Endothelial cell of umbilical vein (primary cell): ENCODE measurements at regions not wholly inside any gene's neighbourhood (a gene's known extent, or its start where the extent isn't known, plus 50 kb on each side); places are given as distances from the start of the nearest gene placed in this dataset.

Experiments
- BruUV-seq: library from RNA; stranded (reverse); fragments of 400-500 nt; replicated peaks from 2 replicates; lab custom pipeline; 2021; lab: Mats Ljungman, UMichigan
- CTCF ChIA-PET: fragments of 300-600, 350-600 bp; sonication (Branson Sonifier 250); formaldehyde crosslinking; loops from one replicate; lab custom pipeline; 2021; ENCODE audit warnings: antibody characterized with exemption, inconsistent platforms; lab: Charles Lee
- POLR2A ChIA-PET: fragments of 300-600, 350-600 bp; sonication (Branson Sonifier 250); formaldehyde crosslinking; loops from one replicate; lab custom pipeline; 2021; ENCODE audit warnings: antibody characterized with exemption, inconsistent platforms; lab: Charles Lee
- DNase-seq: peaks from one replicate; pipeline ENCODE4 v3.0.0-alpha.2; 2011; ENCODE audit warnings: low read depth, low spot score
- FAIRE-seq: peaks from 2 replicates; lab custom pipeline; 2011; peaks lifted over from hg19 to GRCh38; lab: Jason Lieb, UNC
- H2AFZ ChIP-seq: 2 replicates; pipeline ENCODE4 v1.6.0; 2012; ENCODE audit warnings: low read depth, low read length, control low read depth, inconsistent platforms
- H3K27ac ChIP-seq: 2 replicates; pipeline ENCODE4 v1.5.1; 2011; ENCODE audit warnings: low read depth, mild to moderate bottlenecking, control low read depth, low read length, moderate library complexity; ENCODE audit not compliant: insufficient read depth
- H3K27me3 ChIP-seq, 2 experiments: 2 replicates each; pipeline versions ENCODE4 v1.6.0 to v1.6.1; 2011; ENCODE audit warnings: low read length in 2 of 2, mixed read lengths in 1 of 2; ENCODE audit not compliant: control insufficient read depth in 2 of 2, insufficient read depth in 2 of 2
- H3K36me3 ChIP-seq, 2 experiments: 2 replicates in 1 of 2; 3 replicates in 1 of 2; pipeline ENCODE4 v1.5.1; 2011; ENCODE audit warnings: low read length in 2 of 2, mild to moderate bottlenecking in 1 of 2, moderate library complexity in 1 of 2; ENCODE audit not compliant: control insufficient read depth in 2 of 2, insufficient read depth in 2 of 2; ENCODE audit errors: extremely low read depth in 1 of 2
- H3K4me1 ChIP-seq: 3 replicates; pipeline ENCODE4 v1.5.1; 2011; ENCODE audit warnings: mild to moderate bottlenecking, low read length; ENCODE audit not compliant: control insufficient read depth, insufficient read depth; ENCODE audit errors: extremely low read depth
- H3K4me2 ChIP-seq: 2 replicates; pipeline ENCODE4 v1.6.1; 2011; ENCODE audit warnings: low read length, control low read depth, mixed read lengths; ENCODE audit not compliant: insufficient read depth
- H3K4me3 ChIP-seq, 3 experiments: fragments of 200-600 bp in 1 of 3; sonication (generic), shearing (Covaris generic) in 1 of 3; replicated peaks in 1 of 3; 2 replicates each; pipeline ENCODE4 v1.5.1; 2011 to 2016; ENCODE audit warnings: control low read depth in 3 of 3, low read length in 3 of 3, mild to moderate bottlenecking in 2 of 3, inconsistent platforms in 1 of 3, low read depth in 1 of 3, moderate library complexity in 1 of 3; ENCODE audit not compliant: insufficient read depth in 1 of 3
- H3K79me2 ChIP-seq: 2 replicates; pipeline ENCODE4 v1.6.0; 2012; ENCODE audit warnings: low read length, inconsistent platforms; ENCODE audit not compliant: control insufficient read depth, insufficient read depth
- H3K9ac ChIP-seq: replicated peaks from 2 replicates; pipeline ENCODE3; 2011; ENCODE audit warnings: low read length, control low read depth; ENCODE audit not compliant: insufficient read depth; ENCODE audit errors: extremely low read depth
- H3K9me1 ChIP-seq: replicated peaks from 3 replicates; pipeline ENCODE4 v1.6.0; 2011; ENCODE audit warnings: mild to moderate bottlenecking, low read length; ENCODE audit not compliant: control insufficient read depth, insufficient read depth; ENCODE audit errors: extremely low read depth
- H3K9me3 ChIP-seq: replicated peaks from 2 replicates; pipeline ENCODE4 v1.5.1; 2012; ENCODE audit warnings: low read length, inconsistent platforms; ENCODE audit not compliant: control insufficient read depth, insufficient read depth
- H4K20me1 ChIP-seq: replicated peaks from 2 replicates; pipeline ENCODE3; 2011; ENCODE audit warnings: mild to moderate bottlenecking, low read length; ENCODE audit not compliant: control insufficient read depth, insufficient read depth; ENCODE audit errors: extremely low read depth
- CTCF ChIP-seq, 2 donors: IDR thresholded peaks; 1 replicate in 1 of 2; 2 replicates in 1 of 2; pipeline ENCODE4 v1.5.1; 2011; ENCODE audit warnings: low read length in 2 of 2, mild to moderate bottlenecking in 2 of 2, moderate library complexity in 2 of 2, control low read depth in 1 of 2, inconsistent platforms in 1 of 2, low read depth in 1 of 2; ENCODE audit not compliant: insufficient read depth in 1 of 2; ENCODE audit errors: extremely low read depth in 1 of 2
- EZH2 ChIP-seq: IDR thresholded peaks from 2 replicates; pipeline ENCODE4 v1.6.1; 2012; ENCODE audit warnings: borderline replicate concordance, low read depth, mild to moderate bottlenecking, moderate library complexity, low read length, inconsistent platforms; ENCODE audit not compliant: severe bottlenecking
- FOS ChIP-seq: IDR thresholded peaks from 2 replicates; pipeline ENCODE4 v1.6.1; 2011; ENCODE audit warnings: mild to moderate bottlenecking, low read length, moderate library complexity, borderline replicate concordance; ENCODE audit not compliant: insufficient read depth
- GATA2 ChIP-seq: IDR thresholded peaks from 2 replicates; pipeline ENCODE4 v1.7.0; 2011; ENCODE audit warnings: low read depth, mild to moderate bottlenecking, moderate library complexity, mixed read lengths, low read length; ENCODE audit not compliant: insufficient read length, insufficient read depth
- JUN ChIP-seq: IDR thresholded peaks from 2 replicates; pipeline ENCODE4 v1.6.1; 2011; ENCODE audit warnings: borderline replicate concordance, low read depth; ENCODE audit not compliant: insufficient read length, insufficient read depth
- MAX ChIP-seq: IDR thresholded peaks from 2 replicates; pipeline ENCODE4 v1.6.1; 2011; ENCODE audit not compliant: insufficient read depth, insufficient read length
- MYC ChIP-seq: IDR thresholded peaks from one replicate; pipeline ENCODE4 v1.6.1; 2011; ENCODE audit warnings: mild to moderate bottlenecking, low read depth, low read length
- POLR2A ChIP-seq: IDR thresholded peaks from 2 replicates; pipeline ENCODE4 v1.6.1; 2012; ENCODE audit warnings: low read depth, mild to moderate bottlenecking, control low read depth, low read length
- POLR2AphosphoS5 ChIP-seq: IDR thresholded peaks from 2 replicates; pipeline ENCODE4 v1.6.1; 2012; ENCODE audit warnings: low read depth, mild to moderate bottlenecking, control low read depth, low read length, moderate library complexity; ENCODE audit not compliant: insufficient read depth
- dilution Hi-C: fragments of 300-500 bp; cut with MboI; formaldehyde crosslinking; loops from one replicate; pipeline ENCODE4 v1.15.0; 2019; ENCODE audit warnings: low sequenced_read_pairs; ENCODE audit not compliant: extremely low pct_ligation_motif_present
- intact Hi-C: fragments of 100-400 bp; cut with micrococcal nuclease; formaldehyde crosslinking; loops from one replicate; pipeline ENCODE4 v1.10.0; 2022

- DNase-seq, result no peak
- POLR2A ChIA-PET, result no interaction called here
- Histone ChIP-seq H4K20me1 (no peaks in the 10 kb centered on the region), H2AFZ (no peak overlapping the region), H3K36me3 (no peaks in the 10 kb centered on the region), H3K9ac (no peak overlapping the region), H3K27ac (no peak overlapping the region), H3K79me2 (no peaks in the 10 kb centered on the region), H3K4me2 (no peak overlapping the region), H3K9me1 (no peaks in the 10 kb centered on the region), H3K4me3 (no peak overlapping the region), H3K4me1 (no peaks in the 10 kb centered on the region), H3K9me3 (no peaks in the 10 kb centered on the region), H3K27me3 (no peaks in the 10 kb centered on the region)
- dilution Hi-C loops, result no loop called here
- CTCF ChIA-PET, result no interaction called here
- intact Hi-C loops, result no loop called here
- FAIRE-seq, result no peak
- BruUV-seq, result no TSS peak
- no peak for TF ChIP-seq MYC
- TF ChIP-seq CTCF (IDR thresholded peaks at IDR 0.05; ENCODE audit: extremely low read depth in 1 of 2, insufficient read depth in 1 of 2, low read depth in 1 of 2, low read length in 2 of 2), result no peak
- TF ChIP-seq FOS, result no peak
- no peak for TF ChIP-seq JUN
- no peak for TF ChIP-seq EZH2
- TF ChIP-seq POLR2A, result no peak
- no peak for TF ChIP-seq MAX
- TF ChIP-seq GATA2, result no peak
- no peak for TF ChIP-seq POLR2AphosphoS5
These were observed 62.5 kb upstream of the TMEM164 start for GRCh38 chrX:109940411-109940810.
